Astrocyte (in vitro differentiated cells and primary cell): ENCODE measurements at regions not wholly inside any gene's neighbourhood (a gene's known extent, or its start where the extent isn't known, plus 50 kb on each side); places are given as distances from the start of the nearest gene placed in this dataset.

Experiments
- DNase-seq: peaks from one replicate; pipeline ENCODE4 v3.0.0-alpha.2; 2010; ENCODE audit warnings: low read depth
- FAIRE-seq: peaks from 2 replicates; lab custom pipeline; 2011; peaks lifted over from hg19 to GRCh38; lab: Jason Lieb, UNC
- H2AFZ ChIP-seq: 2 replicates; pipeline ENCODE4 v1.6.0; 2012; ENCODE audit warnings: low read depth, low read length, inconsistent platforms
- H3K27ac ChIP-seq: 2 replicates; pipeline ENCODE4 v1.5.1; 2011; ENCODE audit warnings: low read depth, low read length, inconsistent platforms
- H3K27me3 ChIP-seq: 2 replicates; pipeline ENCODE4 v1.6.0; 2011; ENCODE audit warnings: low read length, inconsistent platforms; ENCODE audit not compliant: insufficient read depth
- H3K36me3 ChIP-seq: 2 replicates; pipeline ENCODE4 v1.5.1; 2011; ENCODE audit warnings: low read length, inconsistent platforms; ENCODE audit not compliant: insufficient read depth
- H3K4me1 ChIP-seq: 2 replicates; pipeline ENCODE4 v1.5.1; 2011; ENCODE audit warnings: low read length, inconsistent platforms; ENCODE audit not compliant: insufficient read depth
- H3K4me2 ChIP-seq: 2 replicates; pipeline ENCODE4 v1.6.0; 2012; ENCODE audit warnings: low read length, inconsistent platforms
- H3K4me3 ChIP-seq: 2 replicates; pipeline ENCODE4 v1.5.1; 2011; ENCODE audit warnings: low read depth, mild to moderate bottlenecking, low read length, inconsistent platforms; ENCODE audit not compliant: insufficient read depth
- H3K79me2 ChIP-seq: 2 replicates; pipeline ENCODE4 v1.6.0; 2012; ENCODE audit warnings: mild to moderate bottlenecking, low read length, inconsistent platforms; ENCODE audit not compliant: insufficient read depth
- H3K9ac ChIP-seq: 2 replicates; pipeline ENCODE4 v1.6.0; 2012; ENCODE audit warnings: mild to moderate bottlenecking, low read length, inconsistent platforms
- H3K9me3 ChIP-seq: 2 replicates; pipeline ENCODE4 v1.5.1; 2012; ENCODE audit warnings: low read depth, mild to moderate bottlenecking, low read length, inconsistent platforms; ENCODE audit not compliant: insufficient read depth
- H4K20me1 ChIP-seq: 2 replicates; pipeline ENCODE4 v1.6.0; 2012; ENCODE audit warnings: low read length, inconsistent platforms; ENCODE audit not compliant: insufficient read depth
- H3K27ac Mint-ChIP-seq: one replicate; pipeline ENCODE4 v1.8.0; 2021; ENCODE audit warnings: mild to moderate bottlenecking, mixed read lengths; ENCODE audit not compliant: unreplicated experiment
- H3K27me3 Mint-ChIP-seq: one replicate; pipeline ENCODE4 v1.8.0; 2021; ENCODE audit warnings: low read depth, mixed read lengths; ENCODE audit not compliant: unreplicated experiment
- H3K36me3 Mint-ChIP-seq: one replicate; pipeline ENCODE4 v1.8.0; 2021; ENCODE audit warnings: low read depth, mixed read lengths; ENCODE audit not compliant: unreplicated experiment
- H3K4me1 Mint-ChIP-seq: one replicate; pipeline ENCODE4 v1.8.0; 2021; ENCODE audit warnings: low read depth, mixed read lengths; ENCODE audit not compliant: unreplicated experiment
- H3K4me3 Mint-ChIP-seq: one replicate; pipeline ENCODE4 v1.8.0; 2021; ENCODE audit warnings: mild to moderate bottlenecking, moderate library complexity, mixed read lengths; ENCODE audit not compliant: unreplicated experiment
- H3K9me3 Mint-ChIP-seq: one replicate; pipeline ENCODE4 v1.8.0; 2021; ENCODE audit warnings: mild to moderate bottlenecking, mixed read lengths; ENCODE audit not compliant: unreplicated experiment
- CTCF ChIP-seq: IDR thresholded peaks from 2 replicates; pipeline ENCODE4 v1.5.1; 2011; ENCODE audit warnings: low read depth, mild to moderate bottlenecking, inconsistent platforms, low read length, moderate library complexity; ENCODE audit not compliant: insufficient read depth
- EZH2 ChIP-seq: IDR thresholded peaks from 2 replicates; pipeline ENCODE4 v1.6.1; 2012; ENCODE audit warnings: mild to moderate bottlenecking, low read length, inconsistent platforms; ENCODE audit not compliant: insufficient read depth

DNA sequence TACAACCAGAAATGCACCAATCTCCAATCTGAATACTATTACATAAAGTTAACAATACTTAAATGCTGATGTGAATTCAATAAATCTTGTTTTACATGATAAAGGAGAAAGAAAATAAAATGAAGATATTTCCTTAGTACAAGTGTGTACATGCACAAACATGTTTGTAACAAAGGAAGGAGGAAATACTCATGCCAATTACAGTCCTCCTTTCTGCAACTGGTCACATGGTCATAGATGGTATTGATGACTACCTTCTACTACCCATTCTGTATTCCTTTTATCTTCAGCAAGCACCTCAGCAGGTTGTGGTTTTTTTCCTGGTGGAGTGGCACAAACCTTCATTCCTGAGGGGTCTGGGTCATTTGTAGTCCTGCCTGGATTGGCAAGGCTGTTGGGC is 214.2 kb upstream of the GUCY1A2 start:
- H3K9ac ChIP-seq = no peak overlapping the region
- H2AFZ ChIP-seq = no peak overlapping the region
- no peak overlapping the region for H3K4me3 Mint-ChIP-seq
- no peaks in the 10 kb centered on the region for H3K4me1 ChIP-seq
- FAIRE-seq (no peak), DNase-seq (no peak)
- no peaks in the 10 kb centered on the region for H3K9me3 ChIP-seq
- H3K27me3 Mint-ChIP-seq = no peaks in the 10 kb centered on the region
- H4K20me1 ChIP-seq = no peaks in the 10 kb centered on the region
- no peaks in the 10 kb centered on the region for H3K36me3 Mint-ChIP-seq
- H3K4me3 ChIP-seq = no peak overlapping the region
- TF ChIP-seq EZH2 = no peak
- TF ChIP-seq CTCF = no peak
- no peaks in the 10 kb centered on the region for H3K36me3 ChIP-seq
- H3K27ac Mint-ChIP-seq = no peak overlapping the region
- H3K4me1 Mint-ChIP-seq = no peaks in the 10 kb centered on the region
- no peak overlapping the region for H3K27ac ChIP-seq
- peaks cover 16% of the 10 kb centered on the region for H3K9me3 Mint-ChIP-seq
- H3K79me2 ChIP-seq = no peaks in the 10 kb centered on the region
- no peak overlapping the region for H3K4me2 ChIP-seq
- no peaks in the 10 kb centered on the region for H3K27me3 ChIP-seq

DNA sequence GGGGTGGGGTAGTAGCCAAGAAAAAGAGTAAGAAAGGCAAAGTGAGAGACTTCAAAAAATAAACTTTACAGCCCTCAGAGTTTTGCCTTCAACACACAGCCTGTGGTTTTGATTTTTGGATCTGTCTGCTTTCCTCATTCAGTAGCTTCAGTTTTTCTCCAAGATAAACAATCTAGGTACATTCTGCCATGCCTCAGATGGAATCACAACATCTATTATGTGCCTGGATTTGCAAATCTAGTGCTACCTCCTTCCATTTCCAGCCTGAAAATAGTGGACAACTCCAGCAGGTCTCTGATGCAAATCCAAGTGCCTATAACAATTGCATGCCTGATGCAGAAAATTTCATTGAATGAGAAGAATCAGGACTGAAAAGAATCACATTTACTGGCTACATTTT is 206.6 kb upstream of the GUCY1A2 start:
- Histone ChIP-seq H3K27me3 (no peaks in the 10 kb centered on the region), H3K4me3 (no peak overlapping the region), H3K9me3 (no peaks in the 10 kb centered on the region), H3K36me3 (no peaks in the 10 kb centered on the region), H3K4me1 (no peaks in the 10 kb centered on the region), H2AFZ (no peak overlapping the region), H3K79me2 (no peaks in the 10 kb centered on the region), H3K27ac (no peak overlapping the region), H3K4me2 (no peak overlapping the region), H4K20me1 (no peaks in the 10 kb centered on the region), H3K9ac (no peak overlapping the region)
- DNase-seq (no peak), FAIRE-seq (no peak)
- no peaks in the 10 kb centered on the region for H3K36me3 Mint-ChIP-seq
- no peaks in the 10 kb centered on the region for H3K4me1 Mint-ChIP-seq
- no peak overlapping the region for H3K27ac Mint-ChIP-seq
- peaks cover 6% of the 10 kb centered on the region for H3K9me3 Mint-ChIP-seq
- no peaks in the 10 kb centered on the region for H3K27me3 Mint-ChIP-seq
- TF ChIP-seq EZH2 = no peak
- no peak for TF ChIP-seq CTCF
- H3K4me3 Mint-ChIP-seq = no peak overlapping the region

- Histone ChIP-seq H3K79me2 (no peaks in the 10 kb centered on the region), H3K4me3 (no peak overlapping the region), H3K27me3 (no peaks in the 10 kb centered on the region), H3K36me3 (no peaks in the 10 kb centered on the region), H3K9me3 (no peaks in the 10 kb centered on the region), H3K9ac (no peak overlapping the region), H4K20me1 (no peaks in the 10 kb centered on the region), H2AFZ (no peak overlapping the region), H3K27ac (no peak overlapping the region), H3K4me2 (no peak overlapping the region), H3K4me1 (no peaks in the 10 kb centered on the region)
- H3K36me3 Mint-ChIP-seq = no peaks in the 10 kb centered on the region
- FAIRE-seq (no peak), DNase-seq (no peak)
- no peak for TF ChIP-seq EZH2
- TF ChIP-seq CTCF = no peak
- H3K27me3 Mint-ChIP-seq = no peaks in the 10 kb centered on the region
- no peak overlapping the region for H3K27ac Mint-ChIP-seq
- H3K9me3 Mint-ChIP-seq = peaks cover 3% of the 10 kb centered on the region
- no peak overlapping the region for H3K4me3 Mint-ChIP-seq
- H3K4me1 Mint-ChIP-seq = no peaks in the 10 kb centered on the region
Observed at GRCh38 chr11:107222916-107223460, 204.7 kb upstream of the GUCY1A2 start.
